ENCODE measurements at regions not wholly inside any gene's neighbourhood (a gene's known extent, or its start where the extent isn't known, plus 50 kb on each side); places are given as distances from the start of the nearest gene placed in this dataset.
A peak's percentile ranks its signal among the peaks of the same experiment; 100 is the strongest.

GRCh38 chr1:106637566-106637965 is 418.9 kb upstream of the PRMT6 start:
- Histone ChIP-seq H3K4me1 (ENCODE audit: insufficient read depth, low read length, poor library complexity, severe bottlenecking) (no peaks in the 10 kb centered on the region), H3K36me3 (ENCODE audit: insufficient read depth, low read length, poor library complexity, severe bottlenecking) (no peaks in the 10 kb centered on the region), H3K27ac (ENCODE audit: low read depth, low read length, poor library complexity, severe bottlenecking) (no peak overlapping the region), H3K27me3 (replicated peaks; ENCODE audit: insufficient read depth, low read depth, low read length, poor library complexity) (no peaks in the 10 kb centered on the region), H3K9me3 (ENCODE audit: low read depth, low read length, poor library complexity, severe bottlenecking) (no peaks in the 10 kb centered on the region), H3K4me3 (ENCODE audit: low read depth, low read length, poor library complexity, severe bottlenecking) (no peak overlapping the region)
- CTCF ChIA-PET, result no interaction called here
- no peak for TF ChIP-seq EZH2 (IDR thresholded peaks at IDR 0.05; ENCODE audit: borderline replicate concordance, low read depth, low read length, poor library complexity, severe bottlenecking)
- TF ChIP-seq, protein P1, sequence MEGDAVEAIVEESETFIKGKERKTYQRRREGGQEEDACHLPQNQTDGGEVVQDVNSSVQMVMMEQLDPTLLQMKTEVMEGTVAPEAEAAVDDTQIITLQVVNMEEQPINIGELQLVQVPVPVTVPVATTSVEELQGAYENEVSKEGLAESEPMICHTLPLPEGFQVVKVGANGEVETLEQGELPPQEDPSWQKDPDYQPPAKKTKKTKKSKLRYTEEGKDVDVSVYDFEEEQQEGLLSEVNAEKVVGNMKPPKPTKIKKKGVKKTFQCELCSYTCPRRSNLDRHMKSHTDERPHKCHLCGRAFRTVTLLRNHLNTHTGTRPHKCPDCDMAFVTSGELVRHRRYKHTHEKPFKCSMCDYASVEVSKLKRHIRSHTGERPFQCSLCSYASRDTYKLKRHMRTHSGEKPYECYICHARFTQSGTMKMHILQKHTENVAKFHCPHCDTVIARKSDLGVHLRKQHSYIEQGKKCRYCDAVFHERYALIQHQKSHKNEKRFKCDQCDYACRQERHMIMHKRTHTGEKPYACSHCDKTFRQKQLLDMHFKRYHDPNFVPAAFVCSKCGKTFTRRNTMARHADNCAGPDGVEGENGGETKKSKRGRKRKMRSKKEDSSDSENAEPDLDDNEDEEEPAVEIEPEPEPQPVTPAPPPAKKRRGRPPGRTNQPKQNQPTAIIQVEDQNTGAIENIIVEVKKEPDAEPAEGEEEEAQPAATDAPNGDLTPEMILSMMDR (conservative IDR thresholded peaks at IDR 0.05; ENCODE audit: low read depth, low read length), result no peak
- no peak for DNase-seq (ENCODE audit: low spot score)
- no TSS peak for BruUV-seq (replicated peaks)
- POLR2A ChIA-PET (ENCODE audit: low non-redundant PET), result no interaction called here
- intact Hi-C loops (cut with micrococcal nuclease; ENCODE audit: unreplicated experiment), result no loop called here

DNA sequence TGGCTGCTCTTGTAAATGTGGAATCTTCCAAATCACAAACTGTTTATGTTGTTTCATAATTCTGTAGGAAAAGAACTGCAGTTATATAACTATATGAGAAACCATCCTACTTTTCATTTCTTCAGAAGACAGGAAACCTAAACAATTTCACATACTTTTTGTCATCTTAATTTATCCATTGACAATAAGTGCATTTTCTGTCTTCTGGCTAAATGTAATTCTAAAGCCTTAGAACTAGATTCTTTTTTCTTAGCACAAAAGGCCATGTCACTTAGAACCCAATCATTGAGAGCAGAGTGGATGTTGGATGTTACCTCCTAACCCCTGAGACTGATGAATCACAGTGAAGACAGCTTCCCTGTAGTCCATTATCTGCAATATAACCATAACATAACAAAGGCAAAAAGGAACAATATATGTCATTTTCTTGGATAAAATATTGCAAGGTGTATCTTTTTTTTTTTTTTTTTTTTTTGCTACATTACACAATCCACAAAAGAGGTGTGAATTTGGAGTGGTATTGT is 410.2 kb upstream of the PRMT6 start:
- Histone ChIP-seq H3K4me3 (ENCODE audit: low read depth, low read length, poor library complexity, severe bottlenecking) (no peak overlapping the region), H3K27ac (ENCODE audit: low read depth, low read length, poor library complexity, severe bottlenecking) (no peak overlapping the region), H3K4me1 (ENCODE audit: insufficient read depth, low read length, poor library complexity, severe bottlenecking) (peaks cover 26% of the 10 kb centered on the region), H3K27me3 (replicated peaks; ENCODE audit: insufficient read depth, low read depth, low read length, poor library complexity) (no peaks in the 10 kb centered on the region), H3K9me3 (ENCODE audit: low read depth, low read length, poor library complexity, severe bottlenecking) (no peaks in the 10 kb centered on the region), H3K36me3 (ENCODE audit: insufficient read depth, low read length, poor library complexity, severe bottlenecking) (no peaks in the 10 kb centered on the region)
- intact Hi-C loops (cut with micrococcal nuclease; ENCODE audit: unreplicated experiment), result no loop called here
- POLR2A ChIA-PET (ENCODE audit: low non-redundant PET), result no interaction called here
- no peak for DNase-seq (ENCODE audit: low spot score)
- CTCF ChIA-PET, result no interaction called here
- no TSS peak for BruUV-seq (replicated peaks)
- TF ChIP-seq, protein P1 (conservative IDR thresholded peaks at IDR 0.05; ENCODE audit: low read depth, low read length), result no peak
- TF ChIP-seq EZH2 (IDR thresholded peaks at IDR 0.05; ENCODE audit: borderline replicate concordance, low read depth, low read length, poor library complexity, severe bottlenecking), result no peak

DNA sequence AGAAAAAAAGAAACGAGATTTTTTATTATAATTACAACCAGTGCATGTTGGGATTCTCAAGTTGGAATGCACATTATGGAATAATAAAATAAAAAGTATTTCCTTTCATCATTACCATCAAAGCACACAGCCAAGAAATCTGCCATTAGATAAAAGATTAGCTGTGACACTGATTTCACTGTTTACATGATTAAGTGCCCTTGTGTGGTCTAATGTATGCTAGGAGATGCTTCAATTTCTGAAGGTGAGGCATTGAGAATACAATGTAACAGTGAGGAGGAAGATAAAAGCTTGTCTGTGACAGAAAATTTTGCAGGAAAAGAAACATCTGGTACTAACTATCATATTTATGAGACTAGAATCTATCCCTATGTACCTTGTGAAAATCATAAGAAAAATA is 409.7 kb upstream of the PRMT6 start:
- CTCF ChIA-PET, result no interaction called here
- H3K4me3 ChIP-seq (ENCODE audit: low read depth, low read length, poor library complexity, severe bottlenecking), result no peak overlapping the region
- no peaks in the 10 kb centered on the region for H3K27me3 ChIP-seq (replicated peaks; ENCODE audit: insufficient read depth, low read depth, low read length, poor library complexity)
- DNase-seq (ENCODE audit: low spot score), result peak; percentile 2
- POLR2A ChIA-PET (ENCODE audit: low non-redundant PET), result no interaction called here
- no peak overlapping the region for H3K27ac ChIP-seq (ENCODE audit: low read depth, low read length, poor library complexity, severe bottlenecking)
- H3K36me3 ChIP-seq (ENCODE audit: insufficient read depth, low read length, poor library complexity, severe bottlenecking), result no peaks in the 10 kb centered on the region
- no peaks in the 10 kb centered on the region for H3K9me3 ChIP-seq (ENCODE audit: low read depth, low read length, poor library complexity, severe bottlenecking)
- intact Hi-C loops (cut with micrococcal nuclease; ENCODE audit: unreplicated experiment), result no loop called here
- TF ChIP-seq EZH2 (IDR thresholded peaks at IDR 0.05; ENCODE audit: borderline replicate concordance, low read depth, low read length, poor library complexity, severe bottlenecking), result no peak
- TF ChIP-seq, protein P1 (conservative IDR thresholded peaks at IDR 0.05; ENCODE audit: low read depth, low read length), result no peak
- H3K4me1 ChIP-seq (ENCODE audit: insufficient read depth, low read length, poor library complexity, severe bottlenecking), result peaks cover 31% of the 10 kb centered on the region
- no TSS peak for BruUV-seq (replicated peaks)

Measured in A673 (cell line).